ENCODE measurements at regions not wholly inside any gene's neighbourhood (a gene's known extent, or its start where the extent isn't known, plus 50 kb on each side); places are given as distances from the start of the nearest gene placed in this dataset.

GRCh38 chr4:38538517-38538916 is 125.5 kb upstream of the KLF3 start:
- dilution Hi-C loops (cut with HindIII; ENCODE audit: low sequenced_read_pairs, unreplicated experiment) (no loop called here), in situ Hi-C loops (cut with MboI; ENCODE audit: low sequenced_read_pairs) (no loop called here), intact Hi-C loops (cut with micrococcal nuclease) (no loop called here)
- Histone ChIP-seq H2BK15ac (ENCODE audit: low read depth, low read length) (no peak overlapping the region), H3K23ac (ENCODE audit: low read depth, low read length) (no peak overlapping the region), H3K4ac (ENCODE audit: low read depth, low read length) (no peak overlapping the region), H4K20me1 (ENCODE audit: insufficient read depth, low read length) (no peaks in the 10 kb centered on the region), H4K8ac (ENCODE audit: low read depth in 2 of 2, low read length in 2 of 2) (no peak overlapping the region), H3K27ac (ENCODE audit: insufficient read depth, low read length) (no peak overlapping the region), H3K18ac (ENCODE audit: low read depth, low read length) (no peak overlapping the region), H2AK9ac (replicated peaks; ENCODE audit: low read depth, low read length, poor library complexity) (no peak overlapping the region), H4K91ac (ENCODE audit: insufficient read depth, low read depth, low read length) (no peak overlapping the region), H3K56ac (ENCODE audit: extremely low read depth, insufficient read depth, low read length) (no peak overlapping the region), H2AFZ (replicated peaks; ENCODE audit: low read length, poor library complexity) (no peak overlapping the region), H2BK120ac (ENCODE audit: low read depth, low read length) (no peak overlapping the region), H4K5ac (ENCODE audit: low read depth, low read length) (no peak overlapping the region), H3K9me3 (ENCODE audit: control insufficient read depth, insufficient read depth, low read length) (no peaks in the 10 kb centered on the region), H2BK20ac (ENCODE audit: low read depth, low read length) (no peak overlapping the region), H3K79me1 (ENCODE audit: low read depth in 1 of 2, low read length in 2 of 2) (no peaks in the 10 kb centered on the region), H3K9me1 (ENCODE audit: insufficient read depth, low read length) (no peaks in the 10 kb centered on the region), H3K4me3 (ENCODE audit: insufficient read depth, low read depth, low read length) (no peak overlapping the region), H3K9ac (ENCODE audit: low read depth, low read length) (no peak overlapping the region), H3K4me2 (ENCODE audit: low read depth, low read length) (no peak overlapping the region), H3K27me3 (ENCODE audit: control insufficient read depth, insufficient read depth, low read length) (peaks cover 9% of the 10 kb centered on the region), H3K4me1 (ENCODE audit: control insufficient read depth, insufficient read depth, low read length) (no peaks in the 10 kb centered on the region), H2AK5ac (ENCODE audit: low read depth, low read length) (no peak overlapping the region), H3K36me3 (ENCODE audit: control insufficient read depth, insufficient read depth, low read length) (no peaks in the 10 kb centered on the region), H3K14ac (replicated peaks; ENCODE audit: low read depth, low read length) (no peak overlapping the region), H2BK5ac (ENCODE audit: low read depth, low read length, poor library complexity, severe bottlenecking) (no peak overlapping the region)
- POLR2A ChIA-PET (ENCODE audit: unreplicated experiment): no interaction called here
- WGBS, 2 experiments (ENCODE audit: extremely low coverage in 2 of 2, insufficient read length in 1 of 2): no CpG with 5 or more reads among the region's 2 CpGs
- no TSS peak for BruUV-seq (replicated peaks)
- no peak for DNase-seq
- CTCF ChIA-PET: interaction anchor here (1.0 kb wide), 1 partner anchor 128 kb away, joined by 3 read pairs; no protein-coding TSS in a partner anchor
- TF ChIP-seq USF2 (IDR thresholded peaks at IDR 0.05; ENCODE audit: low read depth, low read length): no peak
- no peak for TF ChIP-seq CHD1 (IDR thresholded peaks at IDR 0.05; ENCODE audit: low read depth, low read length)
- TF ChIP-seq MAFK (IDR thresholded peaks at IDR 0.05; ENCODE audit: low read depth, low read length): no peak
- no peak for TF ChIP-seq POLR2A (IDR thresholded peaks at IDR 0.05; ENCODE audit: low read depth, low read length)
- TF ChIP-seq NFE2L2 (IDR thresholded peaks at IDR 0.05; ENCODE audit: low read depth, low read length): no peak
- TF ChIP-seq ELK1 (IDR thresholded peaks at IDR 0.05; ENCODE audit: borderline replicate concordance, low read depth, low read length): no peak
- TF ChIP-seq MXI1 (IDR thresholded peaks at IDR 0.05; ENCODE audit: borderline replicate concordance, low read depth, low read length): no peak
- no peak for TF ChIP-seq BHLHE40 (IDR thresholded peaks at IDR 0.05; ENCODE audit: low read depth, low read length)
- TF ChIP-seq SMC3 (IDR thresholded peaks at IDR 0.05; ENCODE audit: low read depth, low read length): no peak
- no peak for TF ChIP-seq RCOR1 (IDR thresholded peaks at IDR 0.05; ENCODE audit: insufficient replicate concordance, low read length)
- no peak for TF ChIP-seq FOS (IDR thresholded peaks at IDR 0.05; ENCODE audit: low read depth, low read length)
- no peak for TF ChIP-seq RFX5 (IDR thresholded peaks at IDR 0.05; ENCODE audit: low read depth, low read length)
- no peak for TF ChIP-seq MAZ (IDR thresholded peaks at IDR 0.05; ENCODE audit: borderline replicate concordance, low read depth, low read length)
- TF ChIP-seq CEBPB (IDR thresholded peaks at IDR 0.05; ENCODE audit: low read depth, low read length): no peak
- no peak for ATAC-seq (ENCODE audit: low read depth)

All from IMR-90 (cell line).